Type B pancreatic cell (in vitro differentiated cells): ENCODE measurements at regions not wholly inside any gene's neighbourhood (a gene's known extent, or its start where the extent isn't known, plus 50 kb on each side); places are given as distances from the start of the nearest gene placed in this dataset.
A peak's percentile ranks its signal among the peaks of the same experiment; 100 is the strongest.

Experiments used
- DNase-seq: peaks from one replicate; pipeline ENCODE4 v3.0.0; 2021; ENCODE audit warnings: mixed read lengths; ENCODE audit not compliant: unreplicated experiment; ENCODE audit errors: extremely low spot score
- H3K27ac Mint-ChIP-seq: 2 replicates; pipeline ENCODE4 v1.8.0; 2021; ENCODE audit warnings: mild to moderate bottlenecking, mixed read lengths
- H3K27me3 Mint-ChIP-seq: 2 replicates; pipeline ENCODE4 v1.8.0; 2021; ENCODE audit warnings: mixed read lengths
- H3K36me3 Mint-ChIP-seq: 2 replicates; pipeline ENCODE4 v1.8.0; 2021; ENCODE audit warnings: mixed read lengths
- H3K4me1 Mint-ChIP-seq: one replicate; pipeline ENCODE4 v1.8.0; 2021; ENCODE audit warnings: mixed read lengths; ENCODE audit not compliant: unreplicated experiment
- H3K4me3 Mint-ChIP-seq: 2 replicates; pipeline ENCODE4 v1.8.0; 2021; ENCODE audit warnings: mild to moderate bottlenecking, mixed read lengths
- H3K9me3 Mint-ChIP-seq: 2 replicates; pipeline ENCODE4 v1.8.0; 2021; ENCODE audit warnings: mixed read lengths
- TF ChIP-seq, protein P1 (sequence below): fragments of 200-600 bp; sonication (generic); conservative IDR thresholded peaks from 2 replicates; pipeline ENCODE4 v1.5.0; 2021; ENCODE audit warnings: antibody characterized with exemption, mild to moderate bottlenecking

DNA sequence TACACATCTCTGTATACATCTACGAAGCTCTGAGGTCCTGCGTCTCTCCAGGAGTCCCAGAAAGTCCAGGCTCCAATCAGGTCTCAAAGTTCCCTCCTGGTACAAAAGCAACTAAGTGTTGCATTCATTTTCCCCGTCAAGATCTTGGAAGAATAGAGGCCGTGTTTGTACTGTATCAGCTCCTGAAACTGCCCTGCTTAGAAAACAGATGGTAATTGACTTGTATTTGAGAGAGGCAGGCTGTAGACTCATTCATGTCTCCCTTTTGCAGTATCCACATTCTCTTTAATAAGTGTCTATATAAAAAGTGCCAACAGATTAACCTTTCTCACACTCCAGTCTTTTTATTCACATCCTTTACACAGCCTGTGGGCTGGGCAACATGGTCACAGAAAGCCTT lies 91.7 kb downstream of the HPGD start:
- Mint-ChIP-seq H3K4me1 (no peaks in the 10 kb centered on the region), H3K9me3 (no peaks in the 10 kb centered on the region), H3K4me3 (no peak overlapping the region), H3K27ac (no peak overlapping the region), H3K27me3 (no peaks in the 10 kb centered on the region), H3K36me3 (no peaks in the 10 kb centered on the region)
- TF ChIP-seq, protein P1, sequence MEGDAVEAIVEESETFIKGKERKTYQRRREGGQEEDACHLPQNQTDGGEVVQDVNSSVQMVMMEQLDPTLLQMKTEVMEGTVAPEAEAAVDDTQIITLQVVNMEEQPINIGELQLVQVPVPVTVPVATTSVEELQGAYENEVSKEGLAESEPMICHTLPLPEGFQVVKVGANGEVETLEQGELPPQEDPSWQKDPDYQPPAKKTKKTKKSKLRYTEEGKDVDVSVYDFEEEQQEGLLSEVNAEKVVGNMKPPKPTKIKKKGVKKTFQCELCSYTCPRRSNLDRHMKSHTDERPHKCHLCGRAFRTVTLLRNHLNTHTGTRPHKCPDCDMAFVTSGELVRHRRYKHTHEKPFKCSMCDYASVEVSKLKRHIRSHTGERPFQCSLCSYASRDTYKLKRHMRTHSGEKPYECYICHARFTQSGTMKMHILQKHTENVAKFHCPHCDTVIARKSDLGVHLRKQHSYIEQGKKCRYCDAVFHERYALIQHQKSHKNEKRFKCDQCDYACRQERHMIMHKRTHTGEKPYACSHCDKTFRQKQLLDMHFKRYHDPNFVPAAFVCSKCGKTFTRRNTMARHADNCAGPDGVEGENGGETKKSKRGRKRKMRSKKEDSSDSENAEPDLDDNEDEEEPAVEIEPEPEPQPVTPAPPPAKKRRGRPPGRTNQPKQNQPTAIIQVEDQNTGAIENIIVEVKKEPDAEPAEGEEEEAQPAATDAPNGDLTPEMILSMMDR = no peak
- no peak for DNase-seq

DNA sequence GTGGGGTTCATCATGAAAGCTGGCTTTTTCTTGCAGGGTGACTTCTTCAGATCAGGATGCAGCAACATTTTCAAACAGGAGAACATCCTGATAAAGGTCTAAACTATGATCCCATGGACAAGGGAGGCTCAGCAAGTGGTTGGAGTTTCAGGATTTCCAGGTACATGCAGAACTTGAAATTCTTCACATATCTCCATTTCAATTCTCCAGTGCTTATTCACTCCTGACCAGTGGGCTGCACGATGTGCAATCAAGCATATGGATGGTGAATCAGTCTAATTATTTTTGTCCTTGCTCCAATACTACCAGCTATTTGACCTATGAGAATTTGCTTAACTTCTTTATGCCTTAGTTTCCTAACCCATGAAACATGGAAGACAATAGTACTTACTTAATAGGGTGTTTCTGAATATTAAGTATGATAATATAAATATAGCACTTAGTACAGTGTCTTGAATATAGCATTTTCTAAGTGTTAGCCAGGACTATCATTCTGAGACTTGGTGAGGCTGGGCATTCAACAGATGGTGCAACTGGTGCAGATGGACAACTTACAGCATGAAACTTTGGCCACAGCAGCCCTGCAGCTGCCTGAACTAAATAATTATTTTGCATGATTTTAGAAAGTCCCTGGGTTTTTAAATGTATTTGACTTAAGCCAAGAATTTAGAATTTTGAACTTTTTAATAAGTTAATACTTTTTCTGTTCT lies 92.4 kb downstream of the HPGD start:
- H3K9me3 Mint-ChIP-seq = no peaks in the 10 kb centered on the region
- no peaks in the 10 kb centered on the region for H3K4me1 Mint-ChIP-seq
- no peaks in the 10 kb centered on the region for H3K36me3 Mint-ChIP-seq
- H3K27ac Mint-ChIP-seq = no peak overlapping the region
- H3K4me3 Mint-ChIP-seq = no peak overlapping the region
- TF ChIP-seq, protein P1 = no peak
- no peaks in the 10 kb centered on the region for H3K27me3 Mint-ChIP-seq
- DNase-seq = no peak

DNA sequence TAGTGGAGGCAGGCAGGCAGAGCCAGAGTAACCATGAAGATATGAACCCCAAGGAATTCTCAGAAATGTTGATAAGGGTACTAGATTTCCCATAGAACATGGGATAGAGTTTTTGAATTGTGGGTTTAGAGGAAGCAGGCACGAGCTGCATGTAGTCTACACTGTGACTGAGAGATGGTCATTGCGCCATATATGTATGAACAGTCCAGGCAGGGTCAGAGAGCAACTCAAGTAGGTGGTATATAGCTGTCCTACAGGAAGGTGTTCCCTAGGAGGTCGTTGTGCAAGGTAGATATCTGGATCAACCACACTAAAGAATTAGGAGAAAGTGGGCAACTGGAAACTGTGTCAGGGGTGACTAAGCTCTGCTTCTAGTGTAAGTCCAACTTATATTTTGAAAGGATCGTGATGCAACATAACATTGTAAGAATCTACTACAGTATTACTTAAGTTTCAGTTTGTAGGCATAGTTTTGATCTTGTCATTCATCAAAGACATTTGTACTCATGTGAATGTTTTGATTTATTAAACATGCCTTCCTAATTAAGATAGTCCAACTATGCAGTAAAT lies 94.6 kb downstream of the HPGD start:
- TF ChIP-seq, protein P1 = no peak
- Mint-ChIP-seq H3K27me3 (no peaks in the 10 kb centered on the region), H3K9me3 (no peaks in the 10 kb centered on the region)

DNA sequence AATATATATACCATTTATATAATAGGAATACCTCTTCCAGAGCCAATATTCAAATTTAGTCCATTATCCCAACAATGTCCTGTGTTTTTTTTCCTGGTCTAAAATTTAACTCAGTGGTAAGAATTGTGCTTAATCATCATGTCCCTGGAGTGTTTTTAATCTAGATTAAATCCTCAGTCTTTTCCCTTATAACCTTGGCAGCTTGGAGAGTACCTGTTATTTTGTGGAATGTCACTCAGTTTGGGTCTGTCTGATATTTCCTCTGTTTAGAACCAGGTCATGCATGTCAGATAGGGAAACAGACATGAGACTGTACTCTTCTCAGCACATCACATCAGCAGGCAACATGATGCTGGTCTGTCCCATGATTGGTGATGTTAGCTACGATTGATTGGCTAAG lies 96.6 kb downstream of the HPGD start:
- no peak overlapping the region for H3K27ac Mint-ChIP-seq
- H3K27me3 Mint-ChIP-seq = no peaks in the 10 kb centered on the region

More for the DNA sequence above, 94.6 kb downstream of the HPGD start:
- no peak overlapping the region for H3K27ac Mint-ChIP-seq
- no peak overlapping the region for H3K4me3 Mint-ChIP-seq
- no peak for DNase-seq
- no peaks in the 10 kb centered on the region for H3K36me3 Mint-ChIP-seq
- peaks cover 7% of the 10 kb centered on the region for H3K4me1 Mint-ChIP-seq

DNA sequence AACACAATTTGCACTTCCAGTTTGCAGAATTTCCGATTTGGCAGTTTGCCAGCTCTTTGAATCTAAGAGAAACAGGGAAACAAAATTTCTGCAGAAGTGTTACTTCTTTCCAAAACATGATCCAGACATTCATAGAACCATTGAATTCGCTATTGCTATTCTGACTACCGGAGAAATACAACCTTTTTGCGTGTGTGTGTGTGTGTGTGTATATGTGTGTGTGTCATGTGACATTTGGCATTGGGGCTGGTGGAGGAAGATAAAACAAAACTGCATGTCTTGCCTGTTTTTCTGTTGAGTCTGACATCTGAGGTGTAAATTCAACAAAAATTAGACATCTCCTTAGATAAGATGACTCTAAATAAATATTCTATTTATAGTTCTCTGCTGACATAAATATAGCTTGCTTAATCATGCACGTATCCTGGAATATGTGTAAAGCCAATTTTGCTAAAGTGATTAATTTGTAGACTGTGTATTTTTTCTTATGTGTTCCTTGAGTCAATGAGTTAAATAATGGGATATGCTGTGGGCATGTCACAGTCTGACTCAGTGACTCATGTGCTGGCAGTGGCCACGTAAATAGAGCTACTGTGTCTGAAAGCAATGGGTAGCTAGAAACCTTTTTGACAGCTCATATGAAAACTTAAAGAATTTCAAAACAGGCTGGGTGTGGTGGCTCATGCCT lies 98.9 kb downstream of the HPGD start:
- TF ChIP-seq, protein P1 = no peak
- H3K4me3 Mint-ChIP-seq = no peak overlapping the region

More for the DNA sequence above, 96.6 kb downstream of the HPGD start:
- Mint-ChIP-seq H3K4me1 (peaks cover 7% of the 10 kb centered on the region), H3K36me3 (no peaks in the 10 kb centered on the region), H3K9me3 (no peaks in the 10 kb centered on the region), H3K4me3 (no peak overlapping the region)
- TF ChIP-seq, protein P1 = no peak
- no peak for DNase-seq

More for the DNA sequence above, 98.9 kb downstream of the HPGD start:
- peak overlapping the region; percentile 48 for H3K27ac Mint-ChIP-seq
- no peaks in the 10 kb centered on the region for H3K36me3 Mint-ChIP-seq
- H3K4me1 Mint-ChIP-seq = peaks cover 7% of the 10 kb centered on the region
- H3K9me3 Mint-ChIP-seq = no peaks in the 10 kb centered on the region
- no peaks in the 10 kb centered on the region for H3K27me3 Mint-ChIP-seq
- no peak for DNase-seq
